Common myeloid progenitor, CD34-positive (primary cell): ENCODE measurements at regions not wholly inside any gene's neighbourhood (a gene's known extent, or its start where the extent isn't known, plus 50 kb on each side); places are given as distances from the start of the nearest gene placed in this dataset.

ENCODE experiments used
- CTCF ChIA-PET: fragments of 350-600 bp; sonication (Branson Sonifier 250); formaldehyde crosslinking; loops from one replicate; lab custom pipeline; 2021; ENCODE audit warnings: antibody characterized with exemption; lab: Charles Lee
- POLR2A ChIA-PET: fragments of 350-600 bp; sonication (Branson Sonifier 250); formaldehyde crosslinking; loops from one replicate; lab custom pipeline; 2021; ENCODE audit warnings: antibody characterized with exemption; lab: Charles Lee
- DNase-seq, 3 donors: peaks; one replicate each; pipeline versions ENCODE4 v3.0.0 to v3.0.0-alpha.2; 2013
- H3K27ac ChIP-seq, 2 experiments: 1 replicate in 1 of 2; 2 replicates in 1 of 2; pipeline ENCODE4 v1.7.0; 2013; ENCODE audit warnings: inconsistent platforms in 2 of 2, low read length in 2 of 2, mild to moderate bottlenecking in 2 of 2, low read depth in 1 of 2, moderate library complexity in 1 of 2; ENCODE audit not compliant: severe bottlenecking in 2 of 2, insufficient read depth in 1 of 2, poor library complexity in 1 of 2
- H3K27me3 ChIP-seq, 5 experiments: replicated peaks in 2 of 5; 1 replicate in 3 of 5; 2 replicates in 2 of 5; pipeline versions ENCODE4 v1.6.1 to v1.7.0; 2013; ENCODE audit warnings: low read length in 4 of 5, mild to moderate bottlenecking in 2 of 5, moderate library complexity in 2 of 5, inconsistent platforms in 1 of 5; ENCODE audit not compliant: insufficient read depth in 5 of 5, control insufficient read depth in 4 of 5
- H3K36me3 ChIP-seq, 4 experiments: 1 replicate in 2 of 4; 2 replicates in 2 of 4; pipeline versions ENCODE4 v1.6.1 to v1.7.0; 2013; ENCODE audit warnings: low read length in 3 of 4, control low read depth in 1 of 4, mild to moderate bottlenecking in 1 of 4; ENCODE audit not compliant: control insufficient read depth in 4 of 4, insufficient read depth in 4 of 4
- H3K4me1 ChIP-seq, 4 experiments: 1 replicate in 3 of 4; 2 replicates in 1 of 4; pipeline versions ENCODE4 v1.6.1 to v1.7.1; 2013; ENCODE audit warnings: low read length in 3 of 4, mild to moderate bottlenecking in 3 of 4, control low read depth in 1 of 4, inconsistent platforms in 1 of 4, moderate library complexity in 1 of 4; ENCODE audit not compliant: control insufficient read depth in 4 of 4, insufficient read depth in 4 of 4; ENCODE audit errors: control extremely low read depth in 1 of 4
- H3K4me3 ChIP-seq, 7 experiments: 1 replicate in 4 of 7; 2 replicates in 3 of 7; pipeline versions ENCODE4 v1.5.1 to v1.7.0; 2013; ENCODE audit warnings: mild to moderate bottlenecking in 7 of 7, low read length in 6 of 7, moderate library complexity in 6 of 7, inconsistent platforms in 2 of 7, low read depth in 2 of 7, control low read depth in 1 of 7; ENCODE audit not compliant: insufficient read depth in 4 of 7, control insufficient read depth in 1 of 7; ENCODE audit errors: extremely low read depth in 1 of 7
- H3K9me3 ChIP-seq, 5 experiments: 1 replicate in 4 of 5; 2 replicates in 1 of 5; pipeline versions ENCODE4 v1.6.1 to v1.7.1; 2013; ENCODE audit warnings: low read length in 4 of 5, mild to moderate bottlenecking in 2 of 5, inconsistent platforms in 1 of 5, low read depth in 1 of 5, moderate library complexity in 1 of 5; ENCODE audit not compliant: control insufficient read depth in 4 of 5, insufficient read depth in 2 of 5; ENCODE audit errors: control extremely low read depth in 1 of 5
- WGBS: methylation state at CpG from one replicate; pipeline ENCODE4 v1.1.5; 2013; ENCODE audit not compliant: insufficient coverage; 5-methylcytosine and 5-hydroxymethylcytosine counted together

DNA sequence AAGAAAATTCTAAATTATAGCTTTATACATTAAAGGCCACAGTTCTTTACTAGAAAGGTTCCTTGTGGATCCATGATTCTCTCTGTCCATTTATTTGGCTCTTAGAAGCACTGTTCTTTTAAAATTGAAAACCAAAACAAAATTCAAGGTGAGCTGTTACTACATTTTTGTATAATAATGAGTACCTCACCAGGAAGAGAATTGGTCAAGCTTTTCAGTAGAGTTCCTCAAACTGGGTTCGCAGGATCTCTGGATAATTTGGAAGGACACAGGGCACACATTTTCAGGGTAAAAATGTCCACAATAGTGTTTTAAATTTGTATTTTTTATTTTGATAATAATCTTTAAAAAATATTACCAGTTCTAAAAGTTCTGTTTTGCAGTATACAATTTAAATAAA lies 93.0 kb downstream of the PPP1R3A start:
- no CpG with 5 or more reads among the region's 1 CpG for WGBS
- ChIA-PET CTCF (no interaction called here), POLR2A (no interaction called here)
- H3K27ac ChIP-seq = no peak overlapping the region
- no peaks in the 10 kb centered on the region for H3K36me3 ChIP-seq
- no peaks in the 10 kb centered on the region for H3K9me3 ChIP-seq
- no peaks in the 10 kb centered on the region for H3K4me1 ChIP-seq
- no peaks in the 10 kb centered on the region for H3K27me3 ChIP-seq
- no peak overlapping the region for H3K4me3 ChIP-seq
- DNase-seq = no peak

DNA sequence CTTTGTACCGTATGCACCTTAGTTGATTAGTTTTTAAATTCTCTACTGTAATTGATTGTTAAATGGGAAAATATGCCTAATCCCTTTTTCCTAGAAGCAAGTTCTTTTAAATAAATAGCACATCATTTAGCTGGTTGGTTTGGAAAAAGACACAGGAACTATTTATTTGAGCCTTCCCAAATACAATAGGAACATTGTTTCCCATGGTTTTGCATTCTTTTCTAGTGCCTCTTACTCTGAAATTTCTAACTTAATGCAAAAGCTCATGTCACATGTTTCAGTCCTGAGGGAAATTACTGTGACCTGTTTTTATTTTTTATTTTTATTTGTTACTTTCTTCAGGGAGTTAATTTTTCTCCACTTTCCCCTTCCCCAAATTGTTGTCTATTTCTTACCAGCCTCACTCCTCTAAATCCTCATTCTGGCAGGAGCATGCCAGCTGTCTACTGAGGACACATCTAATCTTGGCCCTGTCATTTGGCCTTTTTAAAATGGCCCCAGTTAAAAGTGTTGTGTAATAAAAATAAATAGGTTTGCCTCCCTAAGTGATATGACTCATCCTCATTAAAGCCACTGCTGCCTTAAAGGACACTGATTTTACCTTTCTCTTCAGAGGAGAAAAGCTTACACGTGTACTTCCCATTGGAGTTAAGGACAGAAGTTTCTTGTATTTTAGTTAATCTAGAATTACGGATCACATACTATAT lies 94.5 kb downstream of the PPP1R3A start:
- Histone ChIP-seq H3K4me3 (no peak overlapping the region), H3K36me3 (no peaks in the 10 kb centered on the region), H3K27ac (no peak overlapping the region), H3K4me1 (no peaks in the 10 kb centered on the region), H3K9me3 (no peaks in the 10 kb centered on the region), H3K27me3 (no peaks in the 10 kb centered on the region)
- CTCF ChIA-PET = no interaction called here
- POLR2A ChIA-PET = no interaction called here
- DNase-seq = no peak
- no CpG with 5 or more reads among the region's 3 CpGs for WGBS

DNA sequence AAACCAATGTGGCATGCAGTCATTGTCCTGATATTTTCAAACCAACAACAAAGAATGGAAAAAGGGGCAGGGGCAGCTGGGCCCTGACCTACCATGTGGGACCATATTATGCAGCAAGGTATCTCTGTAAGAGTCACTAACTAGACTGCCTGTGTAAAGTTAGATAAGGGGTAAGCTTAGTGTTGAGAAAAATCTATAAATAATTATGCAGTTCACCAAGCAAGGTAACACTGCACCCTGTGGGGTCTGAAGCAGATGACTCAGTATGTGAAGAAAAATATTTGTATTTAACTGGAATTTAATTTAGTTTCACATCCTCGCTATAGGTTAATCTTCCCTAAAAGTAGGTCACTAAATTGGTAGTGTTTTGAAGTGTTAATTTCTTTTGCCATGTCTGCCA lies 99.3 kb downstream of the PPP1R3A start:
- ChIA-PET CTCF (no interaction called here), POLR2A (no interaction called here)
- no peaks in the 10 kb centered on the region for H3K9me3 ChIP-seq
- H3K27ac ChIP-seq = no peak overlapping the region
- H3K27me3 ChIP-seq = no peaks in the 10 kb centered on the region
- H3K4me1 ChIP-seq = no peaks in the 10 kb centered on the region
- H3K4me3 ChIP-seq = no peak overlapping the region
- no peaks in the 10 kb centered on the region for H3K36me3 ChIP-seq
- DNase-seq = no peak
- 60% methylated on average over 1 of the region's 1 CpG for WGBS

DNA sequence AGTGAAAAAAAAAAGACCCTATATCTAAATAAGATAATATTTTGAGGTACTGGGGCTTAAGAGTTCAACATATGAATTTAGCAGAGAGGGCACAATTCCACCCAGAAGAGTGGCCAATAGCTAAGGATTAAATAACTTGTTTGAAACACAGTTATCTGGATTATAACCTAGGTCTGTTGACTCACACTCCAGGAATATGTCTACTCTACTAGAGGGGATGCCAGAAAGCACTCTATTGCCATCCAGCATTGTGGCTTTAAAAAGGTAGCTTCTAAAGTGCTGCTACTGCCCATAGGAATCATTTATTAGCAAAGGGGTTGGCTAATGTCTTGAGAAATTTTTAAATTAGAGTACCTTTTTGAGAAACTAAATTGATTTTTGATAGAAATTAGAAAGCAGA lies 102.2 kb downstream of the PPP1R3A start:
- Histone ChIP-seq H3K36me3 (no peaks in the 10 kb centered on the region), H3K27ac (no peak overlapping the region), H3K4me1 (no peaks in the 10 kb centered on the region), H3K4me3 (no peak overlapping the region), H3K27me3 (no peaks in the 10 kb centered on the region), H3K9me3 (no peaks in the 10 kb centered on the region)
- no peak for DNase-seq
- CTCF ChIA-PET = no interaction called here
- POLR2A ChIA-PET = no interaction called here

DNA sequence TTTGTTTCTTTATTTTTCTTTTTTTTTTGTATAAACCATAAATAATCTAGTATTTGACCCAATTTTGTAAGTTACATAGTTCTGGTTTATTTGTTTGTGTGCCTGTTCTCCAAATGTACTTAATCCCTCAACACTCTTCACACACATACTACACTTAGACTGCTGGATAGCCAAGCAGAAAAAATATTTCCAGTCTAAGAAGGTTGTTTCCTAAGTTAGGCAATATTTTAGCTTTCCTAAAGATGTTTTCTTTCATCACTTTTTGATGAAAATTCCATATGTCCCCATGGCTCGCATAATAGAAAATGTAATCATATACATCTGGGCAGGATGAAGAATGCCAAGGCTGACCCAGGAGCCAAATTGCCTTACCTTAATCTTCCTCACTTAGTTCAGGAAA lies 105.3 kb downstream of the PPP1R3A start:
- ChIA-PET CTCF (no interaction called here), POLR2A (no interaction called here)
- WGBS = no CpG with 5 or more reads among the region's 1 CpG
- no peak overlapping the region for H3K4me3 ChIP-seq
- DNase-seq = no peak
- no peak overlapping the region for H3K27ac ChIP-seq
- H3K9me3 ChIP-seq = no peaks in the 10 kb centered on the region
- no peaks in the 10 kb centered on the region for H3K27me3 ChIP-seq
- no peaks in the 10 kb centered on the region for H3K36me3 ChIP-seq
- no peaks in the 10 kb centered on the region for H3K4me1 ChIP-seq

DNA sequence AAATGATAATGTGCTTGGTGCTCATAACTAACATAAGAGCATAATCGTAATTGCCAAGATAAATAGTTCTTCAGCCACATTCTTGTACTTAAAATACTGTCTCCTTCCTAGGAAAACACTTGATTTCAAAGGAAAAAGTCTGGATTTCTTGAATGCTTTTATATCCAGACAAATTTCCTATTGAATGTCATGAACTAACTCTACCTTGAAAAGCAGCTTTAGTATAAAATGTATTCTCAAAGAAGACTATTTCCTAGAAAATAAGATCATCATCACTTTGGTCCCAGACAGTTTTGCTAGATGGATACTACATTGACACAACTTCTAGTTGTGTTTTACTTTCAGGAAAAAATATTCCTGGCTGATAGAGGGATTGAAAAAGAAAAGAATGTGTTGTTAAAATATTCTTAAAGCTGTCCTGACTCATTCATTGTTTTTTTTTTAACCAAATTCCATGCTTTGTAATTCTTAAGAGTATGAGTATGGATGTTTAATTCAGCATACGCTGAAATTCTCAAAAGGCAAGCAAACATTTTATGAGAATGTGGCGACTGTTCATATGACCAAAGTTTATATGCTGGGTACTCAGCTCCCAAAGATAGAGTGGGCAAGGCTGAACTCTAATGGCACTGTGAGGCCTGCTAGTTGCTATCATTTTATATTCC lies 106.1 kb downstream of the PPP1R3A start:
- no peak overlapping the region for H3K4me3 ChIP-seq
- H3K27ac ChIP-seq = no peak overlapping the region
- no peaks in the 10 kb centered on the region for H3K36me3 ChIP-seq
- no peaks in the 10 kb centered on the region for H3K27me3 ChIP-seq
- no peaks in the 10 kb centered on the region for H3K4me1 ChIP-seq
- DNase-seq = no peak
- no peaks in the 10 kb centered on the region for H3K9me3 ChIP-seq
- 100% methylated on average over 2 of the region's 3 CpGs for WGBS
- ChIA-PET CTCF (no interaction called here), POLR2A (no interaction called here)

DNA sequence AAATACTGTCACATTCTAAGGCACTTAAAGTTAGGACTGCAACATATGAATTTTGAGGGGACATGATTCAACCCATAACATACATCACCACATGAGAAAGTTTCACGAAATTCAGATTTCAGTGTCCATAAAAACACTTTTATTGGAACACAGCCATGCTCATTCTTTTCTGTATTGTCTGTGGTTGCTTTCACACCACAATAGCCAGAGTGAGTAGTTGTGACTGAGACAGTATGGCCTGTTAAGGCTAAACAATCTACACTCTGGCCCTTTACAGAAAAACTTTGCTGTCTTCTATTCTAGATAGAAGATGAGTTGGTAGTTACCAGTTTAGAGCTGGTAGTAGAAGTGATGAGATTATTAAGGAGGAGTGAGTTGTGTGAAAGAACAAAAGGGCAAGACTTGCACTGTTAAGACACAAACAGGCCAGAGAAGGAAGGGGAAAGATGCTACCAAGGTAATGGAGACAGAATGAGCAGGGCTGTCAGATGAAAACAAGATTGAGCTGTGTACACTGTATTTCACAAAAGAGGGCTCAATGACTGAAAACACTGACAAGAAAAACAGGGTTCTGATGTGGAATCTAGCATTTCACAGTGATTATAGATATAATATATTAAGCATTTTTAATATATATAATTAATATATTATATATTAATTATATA lies 108.6 kb downstream of the PPP1R3A start:
- peak in 1 of 3 donors; percentile 7 for DNase-seq
- 100% methylated on average over 1 of the region's 1 CpG for WGBS
- CTCF ChIA-PET = no interaction called here
- POLR2A ChIA-PET = no interaction called here
- no peak overlapping the region for H3K4me3 ChIP-seq
- no peaks in the 10 kb centered on the region for H3K4me1 ChIP-seq
- H3K27me3 ChIP-seq = no peaks in the 10 kb centered on the region
- H3K27ac ChIP-seq = no peak overlapping the region
- H3K9me3 ChIP-seq = no peaks in the 10 kb centered on the region
- no peaks in the 10 kb centered on the region for H3K36me3 ChIP-seq
